K562 (cell line): ENCODE measurements at regions not wholly inside any gene's neighbourhood (a gene's known extent, or its start where the extent isn't known, plus 50 kb on each side); places are given as distances from the start of the nearest gene placed in this dataset.

Experiments used
- ATAC-seq: fragments of 200-7000 bp; cut with Tn5 transposase; 3 replicates; pipeline ENCODE4 v1.9.1; 2020; ENCODE audit warnings: moderate library complexity
- BruUV-seq: library from RNA; stranded (reverse); fragments of 400-500 nt; replicated peaks from 2 replicates; lab custom pipeline; 2021; lab: Mats Ljungman, UMichigan
- CTCF ChIA-PET: fragments of 300-600 bp; formaldehyde crosslinking; extraction: SDS; loops from one replicate; lab custom pipeline; 2021; ENCODE audit warnings: low intra/inter-chr PET ratio; lab: Yijun Ruan, JAX
- POLR2A ChIA-PET: fragments of 300-600, 350-650 bp; sonication (Branson Sonifier 250); formaldehyde crosslinking; extraction: SDS; loops from one replicate; lab custom pipeline; 2021; ENCODE audit warnings: antibody characterized with exemption, inconsistent platforms; lab: Yijun Ruan, JAX
- DNase-seq, 4 experiments: peaks; one replicate each; pipeline versions ENCODE4 v3.0.0 to v3.0.0-alpha.2; 2011 to 2018; ENCODE audit warnings: low spot score in 3 of 4, mixed read lengths in 3 of 4; ENCODE audit errors: extremely low read depth in 1 of 4
- FAIRE-seq: peaks from 2 replicates; lab custom pipeline; 2011; peaks lifted over from hg19 to GRCh38; lab: Jason Lieb, UNC
- H2AFZ ChIP-seq: 2 replicates; pipeline ENCODE4 v1.6.0; 2011; ENCODE audit warnings: low read depth, low read length, control low read depth, inconsistent platforms
- H3K27ac ChIP-seq: fragments of 200-600 bp; 3 replicates; pipeline ENCODE4 v1.8.0; 2011; ENCODE audit warnings: low read depth, mild to moderate bottlenecking, control low read depth, inconsistent platforms, low read length, moderate library complexity, mixed read lengths; ENCODE audit errors: extremely low read depth
- H3K27me3 ChIP-seq, 2 experiments: fragments of 300-600 bp in 1 of 2; 2 replicates in 1 of 2; 3 replicates in 1 of 2; pipeline versions ENCODE4 v1.6.0 to v1.8.0; 2011; ENCODE audit warnings: inconsistent platforms in 2 of 2, low read length in 2 of 2, mild to moderate bottlenecking in 1 of 2, mixed read lengths in 1 of 2, moderate library complexity in 1 of 2; ENCODE audit not compliant: control insufficient read depth in 2 of 2, insufficient read depth in 2 of 2
- H3K36me3 ChIP-seq: fragments of 300-600 bp; 3 replicates; pipeline ENCODE4 v1.8.0; 2011; ENCODE audit warnings: mild to moderate bottlenecking, low read length, inconsistent platforms; ENCODE audit not compliant: control insufficient read depth, insufficient read depth
- H3K4me1 ChIP-seq, 2 experiments: fragments of 200-600 bp in 1 of 2; replicated peaks in 1 of 2; 2 replicates in 1 of 2; 3 replicates in 1 of 2; pipeline versions ENCODE4 v1.5.1 to v1.8.0; 2011; ENCODE audit warnings: inconsistent platforms in 2 of 2, low read length in 2 of 2, mild to moderate bottlenecking in 1 of 2, mixed read lengths in 1 of 2, moderate library complexity in 1 of 2; ENCODE audit not compliant: control insufficient read depth in 2 of 2, insufficient read depth in 2 of 2
- H3K4me2 ChIP-seq: 2 replicates; pipeline ENCODE4 v1.6.1; 2011; ENCODE audit warnings: low read length, control low read depth, inconsistent platforms, mixed read lengths; ENCODE audit not compliant: insufficient read depth
- H3K4me3 ChIP-seq: fragments of 200-600 bp; sonication (generic), shearing (Covaris generic); 2 replicates; pipeline ENCODE4 v1.5.1; 2016; ENCODE audit warnings: control low read depth, inconsistent platforms
- H3K79me2 ChIP-seq: fragments of 200-600 bp; 3 replicates; pipeline ENCODE4 v1.8.0; 2011; ENCODE audit warnings: low read length, inconsistent platforms; ENCODE audit not compliant: control insufficient read depth, insufficient read depth
- H3K9ac ChIP-seq, 2 experiments: 2 replicates each; pipeline versions ENCODE4 v1.6.0 to v1.6.1; 2011; ENCODE audit warnings: low read depth in 2 of 2, low read length in 2 of 2, control low read depth in 1 of 2, inconsistent platforms in 1 of 2, mild to moderate bottlenecking in 1 of 2, mixed read lengths in 1 of 2; ENCODE audit not compliant: insufficient read depth in 1 of 2
- H3K9me1 ChIP-seq: one replicate; pipeline ENCODE4 v1.6.0; 2011; ENCODE audit warnings: inconsistent platforms, mild to moderate bottlenecking, low read length, moderate library complexity; ENCODE audit not compliant: control insufficient read depth, insufficient read depth
- H3K9me3 ChIP-seq: replicated peaks from 2 replicates; pipeline ENCODE4 v1.5.1; 2011; ENCODE audit warnings: low read depth, low read length, inconsistent platforms; ENCODE audit not compliant: control insufficient read depth, insufficient read depth
- H4K20me1 ChIP-seq: replicated peaks from 2 replicates; pipeline ENCODE4 v1.6.1; 2011; ENCODE audit warnings: low read length, inconsistent platforms, mixed read lengths; ENCODE audit not compliant: control insufficient read depth, insufficient read depth
- BCL6 ChIP-seq: fragments of 250-450 bp; sonication (Bioruptor Pico); IDR thresholded peaks from 2 replicates; pipeline ENCODE4 v1.4.0; 2020
- BRCA1 ChIP-seq, 2 experiments: fragments of 450-650 bp in 1 of 2; sonication (generic) in 1 of 2; formaldehyde crosslinking in 1 of 2; IDR thresholded peaks; 2 replicates each; pipeline versions ENCODE4 v1.5.0 to v1.6.1; 2017 to 2020; ENCODE audit warnings: mild to moderate bottlenecking in 1 of 2, missing genetic modification reagents in 1 of 2
- CBX1 ChIP-seq: sonication (generic); IDR thresholded peaks from 2 replicates; pipeline ENCODE4 v1.6.1; 2016; ENCODE audit warnings: antibody characterized with exemption, low read depth, mild to moderate bottlenecking
- FUS ChIP-seq: fragments of 200-400 bp; formaldehyde crosslinking; optimal IDR thresholded peaks from 2 replicates; pipeline ENCODE3; 2017; ENCODE audit warnings: low read depth, low read length
- HNRNPL ChIP-seq: fragments of 200-400 bp; formaldehyde crosslinking; IDR thresholded peaks from 2 replicates; pipeline ENCODE4 v1.6.1; 2017; ENCODE audit warnings: low read depth, mild to moderate bottlenecking, low read length
- KLF13 ChIP-seq: fragments of 450-650 bp; IDR thresholded peaks from 2 replicates; pipeline ENCODE4 v1.6.1; 2016; ENCODE audit warnings: missing genetic modification characterization, low read depth, mild to moderate bottlenecking, missing compliant biosample characterization, moderate library complexity, borderline replicate concordance
- POLR2A ChIP-seq: fragments of 450-650 bp; conservative IDR thresholded peaks from 2 replicates; pipeline ENCODE4 v1.6.1; 2016
- USF2 ChIP-seq: sonication (generic); formaldehyde crosslinking; IDR thresholded peaks from 2 replicates; pipeline ENCODE4 v1.5.0; 2020; ENCODE audit warnings: missing genetic modification reagents
- ZNF551 ChIP-seq: fragments of 250-450 bp; sonication (Bioruptor Pico); IDR thresholded peaks from 2 replicates; pipeline ENCODE4 v1.5.0; 2021; ENCODE audit warnings: mild to moderate bottlenecking, moderate library complexity
- WGBS: fragments of 100-300 bp; shearing (Covaris generic); methylation state at CpG from one replicate; pipeline ENCODE4 v1.1.6; 2016; ENCODE audit warnings: low coverage, mixed read lengths; ENCODE audit not compliant: insufficient coverage; ENCODE audit errors: missing lambda C conversion rate; 5-methylcytosine and 5-hydroxymethylcytosine counted together
- in situ Hi-C: fragments of 300-500 bp; cut with MboI; formaldehyde crosslinking; loops from 4 replicates; pipeline ENCODE4 v1.15.0; 2018; ENCODE audit warnings: inconsistent platforms, mixed read lengths
- intact Hi-C: fragments of 100-400 bp; cut with micrococcal nuclease; formaldehyde crosslinking; loops from 2 replicates; pipeline ENCODE4 v1.14.2; 2022
- TF ChIP-seq, protein P1 (sequence below), 2 experiments: fragments of 200-800 bp in 1 of 2; sonication (Bioruptor generic) in 1 of 2; sonication (generic) in 1 of 2; formaldehyde crosslinking in 1 of 2; IDR thresholded peaks in 1 of 2; conservative IDR thresholded peaks in 1 of 2; 2 replicates each; pipeline versions ENCODE4 v1.5.0 to v1.6.1; 2016 to 2020; ENCODE audit warnings: missing compliant biosample characterization in 1 of 2, missing genetic modification characterization in 1 of 2, missing genetic modification reagents in 1 of 2
- TF ChIP-seq, protein P2 (sequence below), 2 experiments: fragments of 150-350 bp in 1 of 2; IDR thresholded peaks; 2 replicates each; pipeline ENCODE4 v1.6.1; 2012 to 2016; ENCODE audit warnings: low read depth in 2 of 2, low read length in 2 of 2, mild to moderate bottlenecking in 1 of 2, moderate library complexity in 1 of 2
- TF ChIP-seq, protein P3 (sequence below): fragments of 250-450 bp; sonication (Bioruptor Pico); IDR thresholded peaks from 2 replicates; pipeline ENCODE4 v1.5.0; 2020; ENCODE audit warnings: mild to moderate bottlenecking, borderline replicate concordance

DNA sequence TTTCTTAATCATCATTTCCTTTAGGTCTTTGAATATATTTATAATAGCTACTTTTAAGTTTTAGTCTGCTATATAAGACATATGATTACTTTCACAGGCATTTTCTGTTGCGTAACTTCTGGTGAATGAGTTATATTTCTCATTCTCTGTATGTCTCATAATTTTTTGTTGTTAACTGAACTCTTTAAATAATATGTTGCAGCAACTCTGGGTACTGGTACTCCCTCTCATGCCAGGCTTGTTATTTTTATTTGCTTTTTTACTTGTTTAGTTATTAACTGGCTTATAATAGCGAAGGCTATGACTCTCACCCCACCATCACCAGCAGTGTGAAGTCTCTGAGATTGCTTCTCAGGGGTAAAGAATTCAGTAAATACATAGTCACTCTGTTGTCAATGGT lies 524.2 kb upstream of the CHORDC1 start (continued):
- TF ChIP-seq USF2 (CRISPR knock-in tag): no peak
- TF ChIP-seq ZNF551 (CRISPR knock-in tag): no peak

DNA sequence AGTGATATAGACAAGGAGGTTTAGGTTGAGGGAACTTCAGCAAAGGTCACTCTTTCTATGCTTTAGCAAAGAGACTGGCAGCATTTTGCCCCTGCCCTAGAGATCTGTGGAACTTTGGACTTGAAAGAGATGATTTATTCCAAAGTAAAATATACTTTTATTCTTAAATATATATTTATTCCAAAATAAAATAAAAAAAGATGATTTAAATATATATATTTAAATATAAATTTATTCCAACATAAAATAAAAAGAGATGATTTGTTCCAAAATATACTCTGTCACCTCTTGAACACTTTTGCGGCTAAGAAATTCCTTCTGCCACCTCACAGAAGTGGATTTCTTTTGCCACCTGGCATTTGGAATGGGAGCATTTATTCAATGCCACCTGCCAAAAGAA lies 521.3 kb upstream of the CHORDC1 start:
- Histone ChIP-seq H2AFZ (no peak overlapping the region), H3K4me1 (no peaks in the 10 kb centered on the region), H3K27ac (no peak overlapping the region), H3K9me3 (no peaks in the 10 kb centered on the region), H3K4me2 (no peak overlapping the region), H3K79me2 (no peaks in the 10 kb centered on the region), H4K20me1 (no peaks in the 10 kb centered on the region), H3K27me3 (no peaks in the 10 kb centered on the region), H3K4me3 (no peak overlapping the region), H3K36me3 (no peaks in the 10 kb centered on the region), H3K9ac (no peak overlapping the region), H3K9me1 (no peaks in the 10 kb centered on the region)
- intact Hi-C loops: no loop called here
- 0% methylated on average over 1 of the region's 1 CpG for WGBS
- DNase-seq: no peak
- in situ Hi-C loops: no loop called here
- no TSS peak for BruUV-seq
- POLR2A ChIA-PET: no interaction called here
- ATAC-seq: no peak
- CTCF ChIA-PET: no interaction called here
- FAIRE-seq: no peak
- TF ChIP-seq BRCA1 (IDR thresholded peaks at IDR 0.05) (no peak), BRCA1 (CRISPR knock-in tag; IDR thresholded peaks at IDR 0.05) (no peak), CBX1 (no peak), POLR2A (no peak), HNRNPL (no peak), FUS (no peak), BCL6 (CRISPR knock-in tag) (no peak), KLF13 (tag) (no peak)
- TF ChIP-seq, protein P1, sequence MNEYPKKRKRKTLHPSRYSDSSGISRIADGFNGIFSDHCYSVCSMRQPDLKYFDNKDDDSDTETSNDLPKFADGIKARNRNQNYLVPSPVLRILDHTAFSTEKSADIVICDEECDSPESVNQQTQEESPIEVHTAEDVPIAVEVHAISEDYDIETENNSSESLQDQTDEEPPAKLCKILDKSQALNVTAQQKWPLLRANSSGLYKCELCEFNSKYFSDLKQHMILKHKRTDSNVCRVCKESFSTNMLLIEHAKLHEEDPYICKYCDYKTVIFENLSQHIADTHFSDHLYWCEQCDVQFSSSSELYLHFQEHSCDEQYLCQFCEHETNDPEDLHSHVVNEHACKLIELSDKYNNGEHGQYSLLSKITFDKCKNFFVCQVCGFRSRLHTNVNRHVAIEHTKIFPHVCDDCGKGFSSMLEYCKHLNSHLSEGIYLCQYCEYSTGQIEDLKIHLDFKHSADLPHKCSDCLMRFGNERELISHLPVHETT (CRISPR knock-in tag; conservative IDR thresholded peaks at IDR 0.05 in 1 of 2, IDR thresholded peaks at IDR 0.05 in 1 of 2): no peak
- TF ChIP-seq, protein P2, sequence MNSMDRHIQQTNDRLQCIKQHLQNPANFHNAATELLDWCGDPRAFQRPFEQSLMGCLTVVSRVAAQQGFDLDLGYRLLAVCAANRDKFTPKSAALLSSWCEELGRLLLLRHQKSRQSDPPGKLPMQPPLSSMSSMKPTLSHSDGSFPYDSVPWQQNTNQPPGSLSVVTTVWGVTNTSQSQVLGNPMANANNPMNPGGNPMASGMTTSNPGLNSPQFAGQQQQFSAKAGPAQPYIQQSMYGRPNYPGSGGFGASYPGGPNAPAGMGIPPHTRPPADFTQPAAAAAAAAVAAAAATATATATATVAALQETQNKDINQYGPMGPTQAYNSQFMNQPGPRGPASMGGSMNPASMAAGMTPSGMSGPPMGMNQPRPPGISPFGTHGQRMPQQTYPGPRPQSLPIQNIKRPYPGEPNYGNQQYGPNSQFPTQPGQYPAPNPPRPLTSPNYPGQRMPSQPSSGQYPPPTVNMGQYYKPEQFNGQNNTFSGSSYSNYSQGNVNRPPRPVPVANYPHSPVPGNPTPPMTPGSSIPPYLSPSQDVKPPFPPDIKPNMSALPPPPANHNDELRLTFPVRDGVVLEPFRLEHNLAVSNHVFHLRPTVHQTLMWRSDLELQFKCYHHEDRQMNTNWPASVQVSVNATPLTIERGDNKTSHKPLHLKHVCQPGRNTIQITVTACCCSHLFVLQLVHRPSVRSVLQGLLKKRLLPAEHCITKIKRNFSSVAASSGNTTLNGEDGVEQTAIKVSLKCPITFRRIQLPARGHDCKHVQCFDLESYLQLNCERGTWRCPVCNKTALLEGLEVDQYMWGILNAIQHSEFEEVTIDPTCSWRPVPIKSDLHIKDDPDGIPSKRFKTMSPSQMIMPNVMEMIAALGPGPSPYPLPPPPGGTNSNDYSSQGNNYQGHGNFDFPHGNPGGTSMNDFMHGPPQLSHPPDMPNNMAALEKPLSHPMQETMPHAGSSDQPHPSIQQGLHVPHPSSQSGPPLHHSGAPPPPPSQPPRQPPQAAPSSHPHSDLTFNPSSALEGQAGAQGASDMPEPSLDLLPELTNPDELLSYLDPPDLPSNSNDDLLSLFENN (IDR thresholded peaks at IDR 0.05; ENCODE audit: low read depth in 2 of 2, low read length in 2 of 2): no peak
- TF ChIP-seq, protein P3, sequence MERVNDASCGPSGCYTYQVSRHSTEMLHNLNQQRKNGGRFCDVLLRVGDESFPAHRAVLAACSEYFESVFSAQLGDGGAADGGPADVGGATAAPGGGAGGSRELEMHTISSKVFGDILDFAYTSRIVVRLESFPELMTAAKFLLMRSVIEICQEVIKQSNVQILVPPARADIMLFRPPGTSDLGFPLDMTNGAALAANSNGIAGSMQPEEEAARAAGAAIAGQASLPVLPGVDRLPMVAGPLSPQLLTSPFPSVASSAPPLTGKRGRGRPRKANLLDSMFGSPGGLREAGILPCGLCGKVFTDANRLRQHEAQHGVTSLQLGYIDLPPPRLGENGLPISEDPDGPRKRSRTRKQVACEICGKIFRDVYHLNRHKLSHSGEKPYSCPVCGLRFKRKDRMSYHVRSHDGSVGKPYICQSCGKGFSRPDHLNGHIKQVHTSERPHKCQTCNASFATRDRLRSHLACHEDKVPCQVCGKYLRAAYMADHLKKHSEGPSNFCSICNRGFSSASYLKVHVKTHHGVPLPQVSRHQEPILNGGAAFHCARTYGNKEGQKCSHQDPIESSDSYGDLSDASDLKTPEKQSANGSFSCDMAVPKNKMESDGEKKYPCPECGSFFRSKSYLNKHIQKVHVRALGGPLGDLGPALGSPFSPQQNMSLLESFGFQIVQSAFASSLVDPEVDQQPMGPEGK (CRISPR knock-in tag): no peak
